ENCODE measurements at regions not wholly inside any gene's neighbourhood (a gene's known extent, or its start where the extent isn't known, plus 50 kb on each side); places are given as distances from the start of the nearest gene placed in this dataset.

DNA sequence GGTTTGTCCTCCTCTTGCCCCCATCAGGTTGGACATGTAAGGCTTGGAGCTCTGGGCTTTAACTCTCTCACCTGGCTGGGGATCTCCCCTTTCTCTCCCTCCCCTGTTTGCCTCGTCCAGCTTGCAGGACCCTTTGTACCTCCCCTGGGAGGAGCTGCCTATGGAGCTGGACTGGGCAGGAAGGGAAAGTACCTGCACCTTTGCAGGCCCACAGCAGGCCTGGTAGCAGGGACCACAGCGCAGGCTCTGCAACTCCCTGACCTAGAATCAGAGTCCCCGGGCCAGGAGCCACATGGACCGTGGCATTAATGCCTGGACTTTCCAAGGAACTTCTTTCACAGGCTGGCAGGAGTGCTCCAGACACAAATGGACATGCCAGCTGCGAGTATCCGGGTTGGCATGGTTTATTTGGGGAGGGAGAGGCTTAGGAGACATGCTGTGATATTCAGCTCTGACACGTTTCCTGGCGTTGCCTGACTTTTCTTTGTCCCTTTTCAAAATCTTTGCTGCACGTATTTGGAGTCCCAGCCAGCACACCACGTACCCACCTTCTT, 268.5 kb upstream of the EXOC2 start:
- TF ChIP-seq, protein P1, sequence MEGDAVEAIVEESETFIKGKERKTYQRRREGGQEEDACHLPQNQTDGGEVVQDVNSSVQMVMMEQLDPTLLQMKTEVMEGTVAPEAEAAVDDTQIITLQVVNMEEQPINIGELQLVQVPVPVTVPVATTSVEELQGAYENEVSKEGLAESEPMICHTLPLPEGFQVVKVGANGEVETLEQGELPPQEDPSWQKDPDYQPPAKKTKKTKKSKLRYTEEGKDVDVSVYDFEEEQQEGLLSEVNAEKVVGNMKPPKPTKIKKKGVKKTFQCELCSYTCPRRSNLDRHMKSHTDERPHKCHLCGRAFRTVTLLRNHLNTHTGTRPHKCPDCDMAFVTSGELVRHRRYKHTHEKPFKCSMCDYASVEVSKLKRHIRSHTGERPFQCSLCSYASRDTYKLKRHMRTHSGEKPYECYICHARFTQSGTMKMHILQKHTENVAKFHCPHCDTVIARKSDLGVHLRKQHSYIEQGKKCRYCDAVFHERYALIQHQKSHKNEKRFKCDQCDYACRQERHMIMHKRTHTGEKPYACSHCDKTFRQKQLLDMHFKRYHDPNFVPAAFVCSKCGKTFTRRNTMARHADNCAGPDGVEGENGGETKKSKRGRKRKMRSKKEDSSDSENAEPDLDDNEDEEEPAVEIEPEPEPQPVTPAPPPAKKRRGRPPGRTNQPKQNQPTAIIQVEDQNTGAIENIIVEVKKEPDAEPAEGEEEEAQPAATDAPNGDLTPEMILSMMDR (IDR thresholded peaks at IDR 0.05; ENCODE audit: extremely low read depth, insufficient read depth, missing control alignments): no peak
- in situ Hi-C loops (cut with MboI; ENCODE audit: low pct_unique_long_range_greater_than_20kb, low sequenced_read_pairs, unreplicated experiment): no loop called here
- no peak for DNase-seq (ENCODE audit: low spot score)

DNA sequence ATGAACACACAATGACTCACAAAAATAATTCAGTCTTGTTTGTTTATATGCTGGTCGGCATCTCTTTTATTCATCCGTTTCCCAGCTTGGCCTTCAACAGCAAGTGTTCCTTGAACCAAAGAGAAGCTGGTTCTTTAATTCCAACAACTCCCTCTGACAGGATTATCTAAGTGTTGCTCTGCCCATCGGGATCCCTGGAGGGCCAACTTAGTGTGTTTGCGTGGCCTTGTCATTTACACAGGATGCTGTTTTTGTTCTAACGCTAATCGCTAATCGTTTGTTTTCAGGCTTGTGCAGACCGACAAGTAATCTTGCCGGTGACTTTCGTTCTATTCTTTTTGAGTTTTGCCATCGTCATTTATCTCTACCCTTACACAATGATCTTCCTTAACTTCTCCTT, 267.4 kb upstream of the EXOC2 start:
- TF ChIP-seq, protein P1 (IDR thresholded peaks at IDR 0.05; ENCODE audit: extremely low read depth, insufficient read depth, missing control alignments): no peak
- DNase-seq (ENCODE audit: low spot score): no peak
- in situ Hi-C loops (cut with MboI; ENCODE audit: low pct_unique_long_range_greater_than_20kb, low sequenced_read_pairs, unreplicated experiment): no loop called here

DNA sequence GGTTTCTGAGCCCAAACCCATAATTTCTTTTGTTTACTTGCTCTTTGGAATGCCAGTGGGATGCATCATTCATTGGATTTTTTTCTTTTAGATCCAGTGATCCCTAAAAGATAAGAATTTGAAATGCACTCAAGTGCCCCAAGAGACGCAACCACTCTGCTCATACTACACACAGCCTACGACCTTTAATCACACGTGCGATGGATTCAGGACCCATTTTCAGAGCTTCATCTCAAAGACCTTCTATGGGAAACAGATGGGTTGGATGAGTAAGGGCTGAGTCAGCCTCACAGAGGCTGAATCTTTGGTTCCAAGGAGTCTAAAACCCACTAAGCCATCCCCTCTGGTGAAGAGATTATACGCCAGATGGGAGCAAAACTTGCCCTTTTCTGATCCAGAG, 265.5 kb upstream of the EXOC2 start:
- DNase-seq (ENCODE audit: low spot score): no peak
- in situ Hi-C loops (cut with MboI; ENCODE audit: low pct_unique_long_range_greater_than_20kb, low sequenced_read_pairs, unreplicated experiment): no loop called here
- TF ChIP-seq, protein P1 (IDR thresholded peaks at IDR 0.05; ENCODE audit: extremely low read depth, insufficient read depth, missing control alignments): no peak

GRCh38 chr6:951399-952181, 258.7 kb upstream of the EXOC2 start:
- TF ChIP-seq, protein P1 (IDR thresholded peaks at IDR 0.05; ENCODE audit: extremely low read depth, insufficient read depth, missing control alignments): no peak
- DNase-seq (ENCODE audit: low spot score): no peak
- in situ Hi-C loops (cut with MboI; ENCODE audit: low pct_unique_long_range_greater_than_20kb, low sequenced_read_pairs, unreplicated experiment): no loop called here

GRCh38 chr6:947235-947934, 254.4 kb upstream of the EXOC2 start:
- in situ Hi-C loops (cut with MboI; ENCODE audit: low pct_unique_long_range_greater_than_20kb, low sequenced_read_pairs, unreplicated experiment): no loop called here
- DNase-seq (ENCODE audit: low spot score): no peak

GRCh38 chr6:946546-946945, 253.6 kb upstream of the EXOC2 start:
- DNase-seq (ENCODE audit: low spot score): no peak
- TF ChIP-seq, protein P1 (IDR thresholded peaks at IDR 0.05; ENCODE audit: extremely low read depth, insufficient read depth, missing control alignments): no peak
- in situ Hi-C loops (cut with MboI; ENCODE audit: low pct_unique_long_range_greater_than_20kb, low sequenced_read_pairs, unreplicated experiment): no loop called here

More at GRCh38 chr6:947235-947934, 254.4 kb upstream of the EXOC2 start:
- TF ChIP-seq, protein P1 (IDR thresholded peaks at IDR 0.05; ENCODE audit: extremely low read depth, insufficient read depth, missing control alignments): no peak
